Esophagus muscularis mucosa (tissue), 4 donors: ENCODE measurements at regions not wholly inside any gene's neighbourhood (a gene's known extent, or its start where the extent isn't known, plus 50 kb on each side); places are given as distances from the start of the nearest gene placed in this dataset.
"Not testable (repeated sequence)": the region's sequence is repeated elsewhere in the genome, so short reads cannot be mapped to it uniquely, and the experiment has no call there.

Source experiments
- DNase-seq: peaks from one replicate; pipeline ENCODE4 v3.0.0-alpha.2; 2017; ENCODE audit errors: extremely low spot score
- H3K27ac ChIP-seq, 4 donors: fragments of 200-600 bp; sonication (generic); replicated peaks in 1 of 4; 1 replicate in 3 of 4; 2 replicates in 1 of 4; pipeline ENCODE4 v1.5.1; 2016 to 2019; ENCODE audit warnings: mild to moderate bottlenecking in 1 of 4
- H3K27me3 ChIP-seq, 4 donors: fragments of 200-600 bp; sonication (generic); one replicate each; pipeline versions ENCODE4 v1.5.1 to v1.6.0; 2016 to 2019
- H3K36me3 ChIP-seq, 4 donors: fragments of 200-600 bp; sonication (generic); one replicate each; pipeline ENCODE4 v1.5.1; 2016 to 2019
- H3K4me1 ChIP-seq, 4 donors: fragments of 200-600 bp; sonication (generic); one replicate each; pipeline ENCODE4 v1.5.1; 2016 to 2019
- H3K4me3 ChIP-seq, 4 donors: fragments of 200-600 bp; sonication (generic); 1 replicate in 2 of 4; 2 replicates in 2 of 4; pipeline ENCODE4 v1.5.1; 2016 to 2019; ENCODE audit warnings: mild to moderate bottlenecking in 4 of 4, moderate library complexity in 1 of 4
- H3K9me3 ChIP-seq, 4 donors: fragments of 200-600 bp; sonication (generic); 1 replicate in 3 of 4; 2 replicates in 1 of 4; pipeline ENCODE4 v1.5.1; 2016 to 2019
- CTCF ChIP-seq, 3 experiments: fragments of 200-600 bp in 2 of 3; fragments of 450-650 bp in 1 of 3; sonication (generic) in 2 of 3; IDR thresholded peaks; one replicate each; pipeline ENCODE4 v1.5.1; 2017 to 2019; ENCODE audit warnings: antibody characterized with exemption in 3 of 3, mild to moderate bottlenecking in 2 of 3, moderate library complexity in 1 of 3
- EP300 ChIP-seq: sonication (generic); formaldehyde crosslinking; IDR thresholded peaks from one replicate; pipeline ENCODE4 v1.6.1; 2017; ENCODE audit warnings: antibody characterized with exemption
- POLR2A ChIP-seq: fragments of 450-650 bp; IDR thresholded peaks from one replicate; pipeline ENCODE4 v1.6.1; 2017; ENCODE audit warnings: antibody characterized with exemption, moderate library complexity, mild to moderate bottlenecking, low read depth
- POLR2AphosphoS5 ChIP-seq, 2 donors: sonication (generic); formaldehyde crosslinking; IDR thresholded peaks; one replicate each; pipeline ENCODE4 v1.6.1; 2017; ENCODE audit warnings: antibody characterized with exemption in 2 of 2
- WGBS: methylation state at CpG from one replicate; pipeline ENCODE4 v1.1.5; 2018; 5-methylcytosine and 5-hydroxymethylcytosine counted together
- intact Hi-C: fragments of 100-400 bp; cut with DNase I; formaldehyde crosslinking; loops from one replicate; pipeline ENCODE4 v1.15.1; 2023

GRCh38 chr13:87172166-87172835, 498.9 kb upstream of the SLITRK5 start:
- Histone ChIP-seq H3K9me3 (no peaks in the 10 kb centered on the region), H3K4me3 (no peak overlapping the region), H3K36me3 (no peaks in the 10 kb centered on the region), H3K27ac (no peak overlapping the region), H3K27me3 (no peaks in the 10 kb centered on the region), H3K4me1 (no peaks in the 10 kb centered on the region)
- TF ChIP-seq CTCF (IDR thresholded peaks at IDR 0.05) (no peak), POLR2A (no peak), EP300 (no peak), POLR2AphosphoS5 (IDR thresholded peaks at IDR 0.05) (no peak)
- no peak for DNase-seq
- intact Hi-C loops = no loop called here
- WGBS = 62% methylated on average over 7 of the region's 7 CpGs

- DNase-seq, H3K4me3 ChIP-seq, intact Hi-C loops, H3K27me3 ChIP-seq, H3K27ac ChIP-seq, H3K36me3 ChIP-seq, H3K9me3 ChIP-seq, H3K4me1 ChIP-seq: not testable (repeated sequence)
- 87% methylated on average over 6 of the region's 6 CpGs for WGBS
These were observed 486.0 kb upstream of the SLITRK5 start for GRCh38 chr13:87185138-87185537.

- intact Hi-C loops, H3K4me3 ChIP-seq: not testable (repeated sequence)
- 94% methylated on average over 4 of the region's 4 CpGs for WGBS
These were observed 484.5 kb upstream of the SLITRK5 start for GRCh38 chr13:87186647-87187046.

GRCh38 chr13:87191485-87191884, 479.7 kb upstream of the SLITRK5 start:
- WGBS = 89% methylated on average over 8 of the region's 8 CpGs
- H3K4me3 ChIP-seq, H3K27me3 ChIP-seq, DNase-seq, intact Hi-C loops, H3K36me3 ChIP-seq, H3K9me3 ChIP-seq, H3K4me1 ChIP-seq, H3K27ac ChIP-seq: not testable (repeated sequence)

More at GRCh38 chr13:87186647-87187046, 484.5 kb upstream of the SLITRK5 start:
- H3K9me3 ChIP-seq, H3K4me1 ChIP-seq, H3K36me3 ChIP-seq, H3K27me3 ChIP-seq, H3K27ac ChIP-seq, DNase-seq: not testable (repeated sequence)

- 43% methylated on average over 3 of the region's 3 CpGs for WGBS
- Histone ChIP-seq H3K4me1 (peaks cover 0 to 7% (median 0%) of the 10 kb centered on the region in 4 donors), H3K27me3 (no peaks in the 10 kb centered on the region), H3K27ac (no peak overlapping the region), H3K9me3 (no peaks in the 10 kb centered on the region), H3K36me3 (no peaks in the 10 kb centered on the region), H3K4me3 (no peak overlapping the region)
- intact Hi-C loops = no loop called here
- DNase-seq = no peak
- TF ChIP-seq POLR2A (no peak), EP300 (no peak), CTCF (IDR thresholded peaks at IDR 0.05) (no peak), POLR2AphosphoS5 (IDR thresholded peaks at IDR 0.05) (no peak)
These were observed 472.8 kb upstream of the SLITRK5 start for GRCh38 chr13:87198371-87198770.

- intact Hi-C loops = no loop called here
- Histone ChIP-seq H3K36me3 (no peaks in the 10 kb centered on the region), H3K4me3 (no peak overlapping the region), H3K27me3 (no peaks in the 10 kb centered on the region), H3K4me1 (peaks cover 0 to 7% (median 0%) of the 10 kb centered on the region in 4 donors), H3K9me3 (no peaks in the 10 kb centered on the region), H3K27ac (no peak overlapping the region)
- DNase-seq = no peak
- 94% methylated on average over 6 of the region's 6 CpGs for WGBS
- TF ChIP-seq CTCF (IDR thresholded peaks at IDR 0.05) = no peak
- no peak for TF ChIP-seq POLR2AphosphoS5 (IDR thresholded peaks at IDR 0.05)
- no peak for TF ChIP-seq POLR2A
- TF ChIP-seq EP300 = no peak
These were observed 464.5 kb upstream of the SLITRK5 start for GRCh38 chr13:87206708-87207107.
